ENCODE measurements at regions not wholly inside any gene's neighbourhood (a gene's known extent, or its start where the extent isn't known, plus 50 kb on each side); places are given as distances from the start of the nearest gene placed in this dataset.

DNA sequence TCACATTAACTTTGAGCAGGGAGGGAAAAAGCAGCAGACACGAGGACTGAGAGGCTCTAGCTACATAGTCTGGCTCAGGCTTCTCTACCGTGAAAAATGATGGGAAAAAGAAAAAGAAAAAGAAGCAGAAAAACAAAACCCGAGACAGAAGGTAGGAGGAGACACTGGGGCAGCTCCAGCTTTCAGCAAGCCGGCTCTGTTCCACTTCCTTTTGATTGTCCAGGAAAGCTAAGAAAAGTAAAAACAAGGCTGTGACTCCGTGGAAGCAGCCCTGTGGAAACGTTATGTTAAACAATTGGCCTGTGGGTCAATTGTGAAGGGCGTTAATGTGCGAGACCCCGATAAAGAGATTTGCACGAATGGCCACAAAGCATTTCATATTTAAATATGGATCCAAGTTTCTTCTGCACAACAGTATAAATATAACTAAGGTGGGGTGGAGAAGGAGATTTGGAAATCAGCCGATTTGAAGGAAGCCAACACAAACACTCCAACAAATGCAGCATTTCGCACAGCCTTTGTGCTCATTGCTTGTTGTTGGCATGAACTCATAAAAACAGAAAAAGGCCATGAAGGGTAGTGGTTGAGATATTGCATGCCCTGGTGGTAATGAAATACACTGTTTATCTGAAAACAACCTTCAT lies 236.9 kb upstream of the JAG1 start (continued):
- no peak for TF ChIP-seq SNAPC4 (CRISPR knock-in tag; IDR thresholded peaks at IDR 0.05)
- no peak for TF ChIP-seq MBD4 (IDR thresholded peaks at IDR 0.05; ENCODE audit: borderline replicate concordance, low read length)
- no peak for TF ChIP-seq ZFP82 (CRISPR knock-in tag; IDR thresholded peaks at IDR 0.05; ENCODE audit: borderline replicate concordance)
- no peak for TF ChIP-seq NAIF1 (CRISPR knock-in tag; IDR thresholded peaks at IDR 0.05; ENCODE audit: borderline replicate concordance)
- TF ChIP-seq, protein P1, sequence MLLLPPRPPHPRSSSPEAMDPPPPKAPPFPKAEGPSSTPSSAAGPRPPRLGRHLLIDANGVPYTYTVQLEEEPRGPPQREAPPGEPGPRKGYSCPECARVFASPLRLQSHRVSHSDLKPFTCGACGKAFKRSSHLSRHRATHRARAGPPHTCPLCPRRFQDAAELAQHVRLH (CRISPR knock-in tag; IDR thresholded peaks at IDR 0.05; ENCODE audit: borderline replicate concordance, low read depth): no peak

DNA sequence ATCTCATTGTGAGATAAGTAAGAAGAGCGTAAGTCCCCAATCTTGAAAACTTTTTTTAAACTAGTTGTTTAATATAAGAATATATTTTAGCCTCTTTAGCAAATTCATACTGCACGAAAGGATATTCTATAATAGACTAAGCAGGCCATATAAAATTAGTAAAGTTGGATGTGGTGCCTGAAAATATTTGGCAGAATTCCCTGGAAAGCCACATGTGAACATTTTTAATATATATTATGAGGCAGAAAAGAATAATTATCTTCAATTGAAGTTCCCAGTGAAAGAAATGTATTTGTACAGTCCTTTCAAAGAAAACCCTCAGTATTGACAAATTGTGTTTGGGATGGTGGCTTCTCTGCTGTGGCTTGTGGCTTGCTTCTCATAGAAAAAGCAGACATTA lies 237.5 kb upstream of the JAG1 start:
- FAIRE-seq: no peak
- intact Hi-C loops (cut with micrococcal nuclease; ENCODE audit: unreplicated experiment) (no loop called here), in situ Hi-C loops (cut with HindIII; ENCODE audit: extremely low pct_ligation_motif_present, low pct_unique_long_range_greater_than_20kb) (no loop called here)
- TF ChIP-seq EHMT2 (IDR thresholded peaks at IDR 0.05; ENCODE audit: borderline replicate concordance, low read depth, low read length) (no peak), ZNF782 (CRISPR knock-in tag; IDR thresholded peaks at IDR 0.05; ENCODE audit: borderline replicate concordance) (no peak), ZBTB1 (CRISPR knock-in tag; IDR thresholded peaks at IDR 0.05; ENCODE audit: borderline replicate concordance) (no peak), PAWR (CRISPR knock-in tag; IDR thresholded peaks at IDR 0.05; ENCODE audit: borderline replicate concordance) (no peak), ISX (CRISPR knock-in tag; conservative IDR thresholded peaks at IDR 0.05) (no peak), RERE (CRISPR knock-in tag; IDR thresholded peaks at IDR 0.05; ENCODE audit: low read depth) (no peak), DNMT1 (CRISPR knock-in tag; IDR thresholded peaks at IDR 0.05) (no peak)
- no peak overlapping the region for H2AFZ ChIP-seq (ENCODE audit: low read length)
- ChIA-PET CTCF (ENCODE audit: low intra/inter-chr PET ratio, low total read pairs) (no interaction called here), POLR2A (no interaction called here)
- H4K20me1 ChIP-seq (ENCODE audit: insufficient read depth, low read length): no peaks in the 10 kb centered on the region
- DNase-seq (ENCODE audit: low spot score): no peak
- no peaks in the 10 kb centered on the region for H3K27me3 ChIP-seq (ENCODE audit: control insufficient read depth in 1 of 2, insufficient read depth in 2 of 2, low read length in 2 of 2)
- no peak overlapping the region for H3K4me2 ChIP-seq (ENCODE audit: low read depth, low read length)
- WGBS (ENCODE audit: low lambda C conversion rate): 31% methylated on average over 2 of the region's 2 CpGs
- no peak overlapping the region for H3K9ac ChIP-seq (ENCODE audit: insufficient read depth, low read depth, low read length)
- H3K27ac ChIP-seq (ENCODE audit: extremely low read length, insufficient read depth, low read length): no peak overlapping the region
- H3K4me1 ChIP-seq (ENCODE audit: insufficient read depth, low read length): no peaks in the 10 kb centered on the region
- H3K9me3 ChIP-seq (ENCODE audit: low read length): no peaks in the 10 kb centered on the region
- ATAC-seq: no peak
- no peak overlapping the region for H3K4me3 ChIP-seq (replicated peaks in 1 of 3; ENCODE audit: insufficient read depth in 1 of 3, low read depth in 2 of 3, low read length in 3 of 3)
- H3K36me3 ChIP-seq (replicated peaks in 1 of 2; ENCODE audit: control insufficient read depth in 1 of 2, insufficient read depth in 2 of 2, low read length in 2 of 2): no peaks in the 10 kb centered on the region
- no TSS peak for BruUV-seq (replicated peaks)
- no peaks in the 10 kb centered on the region for H3K79me2 ChIP-seq (ENCODE audit: insufficient read depth, low read length)
